ENCODE measurements at regions not wholly inside any gene's neighbourhood (a gene's known extent, or its start where the extent isn't known, plus 50 kb on each side); places are given as distances from the start of the nearest gene placed in this dataset.

DNA sequence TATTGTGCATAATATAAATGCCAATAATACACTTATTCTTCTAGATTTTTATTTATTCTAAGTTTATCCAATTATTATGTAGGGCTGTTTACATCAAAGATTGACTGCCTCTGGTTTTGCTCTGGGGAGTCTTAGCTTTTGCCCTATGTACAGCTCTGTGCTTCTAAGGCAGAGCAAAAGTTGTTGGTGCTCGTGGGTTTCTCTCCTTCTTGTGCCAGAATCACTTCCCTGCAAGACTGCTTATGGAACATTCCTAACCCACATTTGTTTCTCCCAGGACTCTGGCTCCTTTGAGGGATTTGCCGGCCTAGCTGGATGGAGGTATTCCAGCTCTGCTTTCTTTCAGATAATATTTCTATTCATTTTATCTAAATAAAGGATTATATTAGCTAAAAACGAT, 849.1 kb downstream of the USP25 start:
- Histone ChIP-seq H3K4me3 (peak overlapping the region in 1 of 4 donors; percentile 16), H3K9me3 (no peaks in the 10 kb centered on the region), H3K27me3 (no peaks in the 10 kb centered on the region), H3K27ac (peak overlapping the region; percentile 11 to 85 (median 55)), H3K4me1 (peaks cover 0 to 48% (median 4%) of the 10 kb centered on the region in 4 donors), H3K36me3 (no peaks in the 10 kb centered on the region)
- TF ChIP-seq POLR2A (IDR thresholded peaks at IDR 0.05) (no peak), EP300 (IDR thresholded peaks at IDR 0.05) (no peak)
- TF ChIP-seq, protein P1, sequence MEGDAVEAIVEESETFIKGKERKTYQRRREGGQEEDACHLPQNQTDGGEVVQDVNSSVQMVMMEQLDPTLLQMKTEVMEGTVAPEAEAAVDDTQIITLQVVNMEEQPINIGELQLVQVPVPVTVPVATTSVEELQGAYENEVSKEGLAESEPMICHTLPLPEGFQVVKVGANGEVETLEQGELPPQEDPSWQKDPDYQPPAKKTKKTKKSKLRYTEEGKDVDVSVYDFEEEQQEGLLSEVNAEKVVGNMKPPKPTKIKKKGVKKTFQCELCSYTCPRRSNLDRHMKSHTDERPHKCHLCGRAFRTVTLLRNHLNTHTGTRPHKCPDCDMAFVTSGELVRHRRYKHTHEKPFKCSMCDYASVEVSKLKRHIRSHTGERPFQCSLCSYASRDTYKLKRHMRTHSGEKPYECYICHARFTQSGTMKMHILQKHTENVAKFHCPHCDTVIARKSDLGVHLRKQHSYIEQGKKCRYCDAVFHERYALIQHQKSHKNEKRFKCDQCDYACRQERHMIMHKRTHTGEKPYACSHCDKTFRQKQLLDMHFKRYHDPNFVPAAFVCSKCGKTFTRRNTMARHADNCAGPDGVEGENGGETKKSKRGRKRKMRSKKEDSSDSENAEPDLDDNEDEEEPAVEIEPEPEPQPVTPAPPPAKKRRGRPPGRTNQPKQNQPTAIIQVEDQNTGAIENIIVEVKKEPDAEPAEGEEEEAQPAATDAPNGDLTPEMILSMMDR (IDR thresholded peaks at IDR 0.05): no peak
- 20 to 28% methylated on average over 3 of the region's 3 CpGs for WGBS, 2 donors
- DNase-seq (ENCODE audit: low spot score in 2 of 2): no peak

DNA sequence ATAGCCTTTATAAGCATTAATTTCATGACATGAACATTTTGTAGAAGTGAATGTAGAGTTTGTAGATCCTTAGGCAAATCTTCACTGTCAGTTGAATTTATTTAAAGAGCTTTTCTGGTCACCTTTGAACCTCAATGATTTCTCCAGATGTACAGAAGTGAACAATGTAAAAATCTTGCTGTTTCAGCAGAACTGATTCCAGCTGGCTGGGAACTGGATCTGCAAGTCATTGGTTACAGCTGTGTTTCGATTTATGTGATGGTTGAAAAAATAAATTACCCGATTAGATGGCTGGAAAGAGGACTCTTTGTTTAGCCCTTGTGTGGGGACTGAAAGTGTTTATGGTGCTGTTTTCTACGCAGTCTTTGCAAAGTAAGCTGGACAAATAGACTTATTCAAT, 849.8 kb downstream of the USP25 start:
- Histone ChIP-seq H3K4me3 (peak overlapping the region in 1 of 4 donors; percentile 16), H3K36me3 (no peaks in the 10 kb centered on the region), H3K9me3 (no peaks in the 10 kb centered on the region), H3K27me3 (no peaks in the 10 kb centered on the region), H3K27ac (peak overlapping the region; percentile 38 to 85 (median 56)), H3K4me1 (peaks cover 0 to 51% (median 6%) of the 10 kb centered on the region in 4 donors)
- no peak for DNase-seq (ENCODE audit: low spot score in 2 of 2)
- TF ChIP-seq POLR2A (IDR thresholded peaks at IDR 0.05) (no peak), EP300 (IDR thresholded peaks at IDR 0.05) (no peak)
- TF ChIP-seq, protein P1 (IDR thresholded peaks at IDR 0.05): no peak
- 12 to 13% methylated on average over 3 of the region's 3 CpGs for WGBS, 2 donors

DNA sequence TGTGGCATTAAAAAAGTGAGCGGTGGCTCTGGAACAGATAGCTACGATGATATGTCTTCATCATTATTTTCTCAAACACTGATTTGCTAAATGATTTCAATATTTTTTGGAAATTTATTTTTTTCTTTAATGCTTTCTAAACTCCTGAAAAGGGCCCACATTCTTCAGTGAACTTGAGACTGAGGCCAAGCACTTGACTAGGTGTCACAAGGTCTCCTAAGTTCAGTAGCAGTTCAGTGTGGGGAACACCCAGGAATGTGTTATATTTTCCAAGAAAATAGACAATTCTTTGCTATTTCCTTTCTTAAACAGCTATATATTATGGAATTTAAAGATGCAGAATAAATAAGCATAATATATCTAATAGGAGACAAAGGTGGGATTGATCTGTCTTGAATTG, 850.9 kb downstream of the USP25 start:
- Histone ChIP-seq H3K4me3 (no peak overlapping the region), H3K27me3 (no peaks in the 10 kb centered on the region), H3K27ac (peak overlapping the region; percentile 11 to 85 (median 50)), H3K4me1 (peaks cover 0 to 60% (median 8%) of the 10 kb centered on the region in 4 donors), H3K9me3 (no peaks in the 10 kb centered on the region), H3K36me3 (no peaks in the 10 kb centered on the region)
- TF ChIP-seq POLR2A (IDR thresholded peaks at IDR 0.05) (no peak), EP300 (IDR thresholded peaks at IDR 0.05) (no peak)
- TF ChIP-seq, protein P1 (IDR thresholded peaks at IDR 0.05): no peak
- no peak for DNase-seq (ENCODE audit: low spot score in 2 of 2)
- WGBS, 2 donors: 77 to 78% methylated on average over 2 of the region's 2 CpGs

DNA sequence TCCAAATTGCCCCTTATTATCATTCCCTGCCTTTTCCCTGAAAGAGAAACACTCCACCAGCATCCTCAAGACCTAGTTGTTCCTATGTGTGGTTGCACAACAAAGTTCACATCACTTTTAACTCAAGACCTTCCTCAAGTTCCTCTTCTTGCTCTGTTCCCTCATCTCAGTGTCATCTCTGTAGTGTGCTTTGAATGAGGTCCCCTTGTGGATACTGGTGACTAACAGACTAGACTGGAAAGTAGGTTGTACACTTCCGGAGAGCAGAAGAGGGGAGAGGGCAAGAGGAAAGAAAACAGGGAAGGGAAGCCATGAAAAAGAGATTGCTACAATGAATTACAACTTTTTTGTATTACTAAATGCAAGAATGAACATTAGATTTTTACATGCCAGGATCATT, 853.8 kb downstream of the USP25 start:
- Histone ChIP-seq H3K27me3 (no peaks in the 10 kb centered on the region), H3K27ac (peak overlapping the region in 2 of 4 donors; percentile 86 to 93), H3K36me3 (no peaks in the 10 kb centered on the region), H3K4me1 (peaks cover 0 to 70% (median 7%) of the 10 kb centered on the region in 4 donors), H3K9me3 (no peaks in the 10 kb centered on the region), H3K4me3 (no peak overlapping the region)
- DNase-seq (ENCODE audit: low spot score in 2 of 2): no peak
- TF ChIP-seq EP300 (IDR thresholded peaks at IDR 0.05): peak in 1 of 2 donors; percentile 21
- TF ChIP-seq, protein P1 (IDR thresholded peaks at IDR 0.05): no peak
- 58 to 73% methylated on average over 1 of the region's 1 CpG for WGBS, 2 donors

DNA sequence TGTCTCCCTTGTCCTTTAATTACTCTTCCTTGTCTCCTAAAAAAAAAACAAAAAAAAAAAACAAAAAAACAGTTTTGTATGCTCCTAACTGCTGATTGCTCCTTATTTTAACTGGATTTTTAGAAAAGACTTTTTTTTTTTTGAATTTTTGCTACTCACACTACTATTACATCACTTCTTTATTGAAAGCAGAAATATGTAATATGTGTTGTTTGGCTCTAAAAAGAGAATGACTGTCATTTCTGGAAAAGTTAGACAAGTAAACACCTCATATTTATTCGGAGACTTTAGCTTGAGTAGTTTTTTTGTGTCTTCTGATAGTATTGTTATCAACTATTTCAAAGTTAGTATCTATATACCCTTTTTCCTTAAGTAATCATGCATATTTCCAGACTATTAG, 855.0 kb downstream of the USP25 start:
- 26 to 32% methylated on average over 1 of the region's 1 CpG for WGBS, 2 donors

More for the DNA sequence above, 855.0 kb downstream of the USP25 start:
- Histone ChIP-seq H3K9me3 (no peaks in the 10 kb centered on the region), H3K4me3 (no peak overlapping the region), H3K27ac (peak overlapping the region in 2 of 4 donors; percentile 86 to 93), H3K27me3 (no peaks in the 10 kb centered on the region), H3K4me1 (peaks cover 0 to 61% (median 7%) of the 10 kb centered on the region in 4 donors), H3K36me3 (no peaks in the 10 kb centered on the region)
- DNase-seq (ENCODE audit: low spot score in 2 of 2): no peak
- TF ChIP-seq EP300 (IDR thresholded peaks at IDR 0.05) (no peak), POLR2A (IDR thresholded peaks at IDR 0.05) (no peak)
- TF ChIP-seq, protein P1 (IDR thresholded peaks at IDR 0.05): no peak
